Esophagus muscularis mucosa (tissue), 4 donors: ENCODE measurements at regions not wholly inside any gene's neighbourhood (a gene's known extent, or its start where the extent isn't known, plus 50 kb on each side); places are given as distances from the start of the nearest gene placed in this dataset.

ENCODE experiments used
- EP300 ChIP-seq: sonication (generic); formaldehyde crosslinking; IDR thresholded peaks from one replicate; pipeline ENCODE4 v1.6.1; 2017; ENCODE audit warnings: antibody characterized with exemption
- POLR2A ChIP-seq: fragments of 450-650 bp; IDR thresholded peaks from one replicate; pipeline ENCODE4 v1.6.1; 2017; ENCODE audit warnings: antibody characterized with exemption, moderate library complexity, mild to moderate bottlenecking, low read depth
- POLR2AphosphoS5 ChIP-seq, 2 donors: sonication (generic); formaldehyde crosslinking; IDR thresholded peaks; one replicate each; pipeline ENCODE4 v1.6.1; 2017; ENCODE audit warnings: antibody characterized with exemption in 2 of 2
- TF ChIP-seq, protein P1 (sequence below), 3 experiments: fragments of 200-600 bp in 2 of 3; fragments of 450-650 bp in 1 of 3; sonication (generic) in 2 of 3; IDR thresholded peaks; one replicate each; pipeline ENCODE4 v1.5.1; 2017 to 2019; ENCODE audit warnings: antibody characterized with exemption in 3 of 3, mild to moderate bottlenecking in 2 of 3, moderate library complexity in 1 of 3

DNA sequence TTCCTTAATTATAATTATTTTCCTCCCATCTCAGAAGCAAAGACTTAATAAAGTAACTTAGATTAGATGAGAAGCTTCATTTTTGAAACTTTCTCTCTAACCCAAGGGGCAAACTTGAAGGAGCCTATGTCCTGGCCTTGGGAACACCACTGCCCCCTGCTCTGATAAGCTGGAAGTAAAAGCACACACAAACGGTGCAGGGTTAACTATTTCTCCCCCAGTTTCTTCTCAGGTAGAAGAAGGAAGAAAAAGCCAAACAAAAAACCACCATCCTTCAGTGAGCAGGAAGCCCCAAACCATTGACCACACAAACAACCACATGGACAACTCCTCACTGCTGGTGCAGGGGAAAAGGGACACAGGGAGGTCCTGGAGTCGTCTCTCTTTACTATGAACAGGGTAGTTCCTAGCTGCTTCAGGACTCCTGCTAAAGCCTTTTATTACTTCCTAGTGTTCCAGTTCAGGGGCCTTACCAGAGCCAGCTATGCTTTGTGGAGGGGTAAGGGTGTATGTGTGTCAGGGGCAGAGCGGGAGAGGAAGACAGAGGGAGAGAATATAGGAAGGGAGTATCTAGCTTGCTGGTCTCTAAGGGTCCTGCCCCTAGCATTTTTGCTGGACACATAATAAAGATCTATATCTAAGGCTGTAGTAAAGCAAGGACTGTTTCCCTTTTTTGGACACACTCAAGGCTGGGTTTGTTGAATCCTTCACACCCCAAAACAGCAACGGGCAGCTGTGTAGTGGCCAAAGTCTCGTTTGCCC lies 94.0 kb upstream of the UMPS start:
- TF ChIP-seq EP300 (no peak), POLR2A (no peak), POLR2AphosphoS5 (IDR thresholded peaks at IDR 0.05) (no peak)
- TF ChIP-seq, protein P1, sequence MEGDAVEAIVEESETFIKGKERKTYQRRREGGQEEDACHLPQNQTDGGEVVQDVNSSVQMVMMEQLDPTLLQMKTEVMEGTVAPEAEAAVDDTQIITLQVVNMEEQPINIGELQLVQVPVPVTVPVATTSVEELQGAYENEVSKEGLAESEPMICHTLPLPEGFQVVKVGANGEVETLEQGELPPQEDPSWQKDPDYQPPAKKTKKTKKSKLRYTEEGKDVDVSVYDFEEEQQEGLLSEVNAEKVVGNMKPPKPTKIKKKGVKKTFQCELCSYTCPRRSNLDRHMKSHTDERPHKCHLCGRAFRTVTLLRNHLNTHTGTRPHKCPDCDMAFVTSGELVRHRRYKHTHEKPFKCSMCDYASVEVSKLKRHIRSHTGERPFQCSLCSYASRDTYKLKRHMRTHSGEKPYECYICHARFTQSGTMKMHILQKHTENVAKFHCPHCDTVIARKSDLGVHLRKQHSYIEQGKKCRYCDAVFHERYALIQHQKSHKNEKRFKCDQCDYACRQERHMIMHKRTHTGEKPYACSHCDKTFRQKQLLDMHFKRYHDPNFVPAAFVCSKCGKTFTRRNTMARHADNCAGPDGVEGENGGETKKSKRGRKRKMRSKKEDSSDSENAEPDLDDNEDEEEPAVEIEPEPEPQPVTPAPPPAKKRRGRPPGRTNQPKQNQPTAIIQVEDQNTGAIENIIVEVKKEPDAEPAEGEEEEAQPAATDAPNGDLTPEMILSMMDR (IDR thresholded peaks at IDR 0.05): no peak
